Calu3 (cell line): ENCODE measurements at regions not wholly inside any gene's neighbourhood (a gene's known extent, or its start where the extent isn't known, plus 50 kb on each side); places are given as distances from the start of the nearest gene placed in this dataset.

Experiments
- BruUV-seq: library from RNA; stranded (reverse); fragments of 400-500 nt; replicated peaks from 2 replicates; lab custom pipeline; 2021; lab: Mats Ljungman, UMichigan
- CTCF ChIA-PET: fragments of 300-600 bp; sonication (Branson Sonifier 250); formaldehyde crosslinking; loops from one replicate; lab custom pipeline; 2022; ENCODE audit warnings: antibody characterized with exemption; lab: Charles Lee
- DNase-seq: peaks from one replicate; pipeline ENCODE4 v3.0.0; 2022
- H3K27ac Mint-ChIP-seq: one replicate; pipeline ENCODE4 v1.8.0; 2022; ENCODE audit warnings: mixed read lengths; ENCODE audit not compliant: unreplicated experiment
- H3K27me3 Mint-ChIP-seq: one replicate; pipeline ENCODE4 v1.8.0; 2022; ENCODE audit warnings: mixed read lengths; ENCODE audit not compliant: unreplicated experiment
- H3K36me3 Mint-ChIP-seq: one replicate; pipeline ENCODE4 v1.8.0; 2022; ENCODE audit warnings: mild to moderate bottlenecking, moderate library complexity, mixed read lengths; ENCODE audit not compliant: insufficient read depth, unreplicated experiment
- H3K4me1 Mint-ChIP-seq: one replicate; pipeline ENCODE4 v1.8.0; 2022; ENCODE audit warnings: mild to moderate bottlenecking, low read depth, mixed read lengths; ENCODE audit not compliant: unreplicated experiment
- H3K4me3 Mint-ChIP-seq: one replicate; pipeline ENCODE4 v1.8.0; 2022; ENCODE audit warnings: mild to moderate bottlenecking, low read depth, moderate library complexity, mixed read lengths; ENCODE audit not compliant: unreplicated experiment
- H3K9me3 Mint-ChIP-seq: one replicate; pipeline ENCODE4 v1.8.0; 2022; ENCODE audit warnings: low read depth, mixed read lengths; ENCODE audit not compliant: unreplicated experiment
- intact Hi-C: fragments of 100-400 bp; cut with micrococcal nuclease; formaldehyde crosslinking; loops from one replicate; pipeline ENCODE4 v1.10.0; 2022; ENCODE audit not compliant: unreplicated experiment
- TF ChIP-seq, protein P1 (sequence below): fragments of 200-600 bp; IDR thresholded peaks from one replicate; pipeline ENCODE4 v1.8.0; 2022; ENCODE audit warnings: antibody characterized with exemption; ENCODE audit not compliant: unreplicated experiment

DNA sequence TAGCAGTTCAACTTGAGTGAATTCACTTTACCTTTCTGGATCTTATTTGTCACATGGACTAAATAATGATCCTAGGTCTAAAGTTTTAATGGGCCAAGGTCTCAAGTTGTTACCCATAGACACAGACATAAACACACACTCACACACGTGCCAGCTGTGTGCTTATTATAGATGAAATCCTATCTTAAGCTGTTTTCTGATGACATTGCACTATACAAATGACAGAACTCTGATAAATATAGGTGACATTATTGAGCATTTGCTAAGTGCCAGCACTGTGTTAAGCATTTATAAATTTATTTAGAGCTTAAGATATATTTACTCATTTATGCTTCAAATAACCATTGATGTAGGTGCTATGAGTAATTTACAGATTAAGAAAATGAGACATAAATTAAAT is 474.4 kb upstream of the NR5A2 start:
- CTCF ChIA-PET: no interaction called here
- Mint-ChIP-seq H3K4me1 (no peaks in the 10 kb centered on the region), H3K36me3 (no peaks in the 10 kb centered on the region), H3K27ac (no peak overlapping the region), H3K27me3 (no peaks in the 10 kb centered on the region), H3K4me3 (no peak overlapping the region), H3K9me3 (no peaks in the 10 kb centered on the region)
- BruUV-seq: no TSS peak
- DNase-seq: no peak
- TF ChIP-seq, protein P1, sequence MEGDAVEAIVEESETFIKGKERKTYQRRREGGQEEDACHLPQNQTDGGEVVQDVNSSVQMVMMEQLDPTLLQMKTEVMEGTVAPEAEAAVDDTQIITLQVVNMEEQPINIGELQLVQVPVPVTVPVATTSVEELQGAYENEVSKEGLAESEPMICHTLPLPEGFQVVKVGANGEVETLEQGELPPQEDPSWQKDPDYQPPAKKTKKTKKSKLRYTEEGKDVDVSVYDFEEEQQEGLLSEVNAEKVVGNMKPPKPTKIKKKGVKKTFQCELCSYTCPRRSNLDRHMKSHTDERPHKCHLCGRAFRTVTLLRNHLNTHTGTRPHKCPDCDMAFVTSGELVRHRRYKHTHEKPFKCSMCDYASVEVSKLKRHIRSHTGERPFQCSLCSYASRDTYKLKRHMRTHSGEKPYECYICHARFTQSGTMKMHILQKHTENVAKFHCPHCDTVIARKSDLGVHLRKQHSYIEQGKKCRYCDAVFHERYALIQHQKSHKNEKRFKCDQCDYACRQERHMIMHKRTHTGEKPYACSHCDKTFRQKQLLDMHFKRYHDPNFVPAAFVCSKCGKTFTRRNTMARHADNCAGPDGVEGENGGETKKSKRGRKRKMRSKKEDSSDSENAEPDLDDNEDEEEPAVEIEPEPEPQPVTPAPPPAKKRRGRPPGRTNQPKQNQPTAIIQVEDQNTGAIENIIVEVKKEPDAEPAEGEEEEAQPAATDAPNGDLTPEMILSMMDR: no peak
- intact Hi-C loops: loop anchor here (2.0 to 5.0 kb wide), 3 partner anchors 91 to 796 kb away; no protein-coding TSS in a partner anchor

DNA sequence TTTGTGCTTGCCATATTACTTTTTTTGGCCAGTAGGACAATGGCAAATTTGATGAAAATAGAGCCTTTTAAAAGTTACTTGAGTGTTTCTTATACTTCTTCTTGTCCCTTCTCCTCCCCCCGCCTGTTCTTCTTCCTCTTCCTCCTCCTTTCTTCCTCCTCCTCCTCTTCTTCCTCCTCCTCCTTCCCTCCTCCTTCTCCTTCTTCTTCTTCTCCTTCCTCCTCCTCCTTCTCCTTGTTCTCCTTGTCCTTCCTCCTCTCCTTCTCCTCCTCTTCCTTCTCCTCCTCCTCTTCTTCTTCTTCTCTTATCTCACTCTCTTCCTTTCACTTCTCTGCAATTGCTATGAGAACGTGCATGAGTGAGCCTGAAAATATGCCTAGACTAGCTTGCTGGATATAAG is 466.2 kb upstream of the NR5A2 start:
- BruUV-seq: no TSS peak

DNA sequence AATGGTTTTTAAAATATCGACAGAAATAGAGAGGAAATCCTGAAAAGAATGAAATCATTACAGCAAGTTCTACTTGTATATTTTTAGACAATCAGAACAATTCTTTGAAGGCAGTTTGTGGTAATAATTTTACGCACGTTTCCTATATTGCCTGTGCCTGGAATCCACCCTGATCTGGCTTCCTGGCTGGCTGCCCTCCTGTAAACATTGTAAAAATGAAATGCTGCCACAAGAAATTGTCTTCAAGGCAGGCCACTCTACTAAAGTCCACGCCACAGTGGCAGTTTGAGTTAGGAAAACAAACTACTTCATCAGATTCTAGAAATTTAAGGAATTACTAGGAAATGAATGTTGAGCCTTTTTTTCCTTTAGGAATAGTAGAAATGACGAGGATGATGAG is 454.5 kb upstream of the NR5A2 start:
- CTCF ChIA-PET: no interaction called here
- Mint-ChIP-seq H3K9me3 (no peaks in the 10 kb centered on the region), H3K4me3 (no peak overlapping the region), H3K27ac (no peak overlapping the region), H3K36me3 (no peaks in the 10 kb centered on the region), H3K27me3 (no peaks in the 10 kb centered on the region), H3K4me1 (no peaks in the 10 kb centered on the region)
- DNase-seq: no peak
- intact Hi-C loops: no loop called here
- BruUV-seq: no TSS peak
- TF ChIP-seq, protein P1: no peak

More for the DNA sequence above, 466.2 kb upstream of the NR5A2 start:
- H3K27ac Mint-ChIP-seq: no peak overlapping the region
- intact Hi-C loops: no loop called here
- no peaks in the 10 kb centered on the region for H3K4me1 Mint-ChIP-seq
- no peak overlapping the region for H3K4me3 Mint-ChIP-seq
- H3K36me3 Mint-ChIP-seq: no peaks in the 10 kb centered on the region
- TF ChIP-seq, protein P1: no peak
- no peaks in the 10 kb centered on the region for H3K9me3 Mint-ChIP-seq
- no peaks in the 10 kb centered on the region for H3K27me3 Mint-ChIP-seq
- no peak for DNase-seq
- CTCF ChIA-PET: interaction anchor here (0.9 kb wide), 1 partner anchor 9 kb away, joined by 4 read pairs; no protein-coding TSS in a partner anchor

DNA sequence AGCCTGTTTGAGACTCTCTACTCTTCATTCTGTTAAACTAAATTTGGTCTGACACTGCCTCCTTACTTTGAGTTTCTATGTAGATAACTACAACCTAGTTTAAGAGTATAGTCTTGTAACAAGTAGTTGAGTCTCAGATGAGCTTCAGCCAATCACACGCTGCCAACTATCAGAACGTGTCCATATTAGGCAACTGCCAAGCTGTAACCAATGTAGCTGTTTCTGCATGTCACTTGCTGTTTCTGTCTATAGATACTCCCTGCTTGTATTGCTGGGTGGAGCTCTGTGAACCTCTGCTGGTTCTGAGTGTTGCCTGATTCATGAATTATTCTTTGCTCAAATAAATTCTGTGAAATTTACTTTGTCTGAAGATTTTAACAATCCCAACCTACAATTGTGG is 452.6 kb upstream of the NR5A2 start:
- TF ChIP-seq, protein P1: no peak
- BruUV-seq: no TSS peak
- intact Hi-C loops: no loop called here
- DNase-seq: no peak
- no peak overlapping the region for H3K27ac Mint-ChIP-seq
- no peaks in the 10 kb centered on the region for H3K36me3 Mint-ChIP-seq
- no peaks in the 10 kb centered on the region for H3K4me1 Mint-ChIP-seq
- H3K9me3 Mint-ChIP-seq: no peaks in the 10 kb centered on the region
- CTCF ChIA-PET: no interaction called here
- H3K27me3 Mint-ChIP-seq: no peaks in the 10 kb centered on the region
- H3K4me3 Mint-ChIP-seq: no peak overlapping the region
